Cortex of kidney (tissue), 1 donor: ENCODE measurements at regions not wholly inside any gene's neighbourhood (a gene's known extent, or its start where the extent isn't known, plus 50 kb on each side); places are given as distances from the start of the nearest gene placed in this dataset.

Source experiments
- DNase-seq: peaks from one replicate; lab custom pipeline; 2025; lab: John Stamatoyannopoulos, UW

DNA sequence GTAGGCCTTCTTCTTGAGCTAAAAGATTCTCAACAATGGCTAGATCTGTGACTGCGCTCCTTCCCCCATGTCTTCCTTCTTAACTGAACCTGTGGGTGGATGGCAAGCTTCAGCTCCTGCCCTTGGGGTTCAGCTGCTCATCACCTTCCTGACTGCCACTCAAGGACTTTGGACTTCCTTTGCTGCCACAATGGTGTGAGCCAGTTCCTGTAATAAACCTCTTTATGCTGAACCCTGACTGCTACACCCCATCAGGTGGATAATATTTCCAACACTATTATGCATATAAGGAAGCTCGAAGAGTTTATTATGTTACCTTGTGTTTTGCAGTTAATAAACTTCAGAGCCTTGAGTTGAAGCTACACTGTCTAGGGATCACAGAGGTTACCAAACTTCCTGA is 208.9 kb upstream of the SLC10A2 start:
- no peak for DNase-seq

DNA sequence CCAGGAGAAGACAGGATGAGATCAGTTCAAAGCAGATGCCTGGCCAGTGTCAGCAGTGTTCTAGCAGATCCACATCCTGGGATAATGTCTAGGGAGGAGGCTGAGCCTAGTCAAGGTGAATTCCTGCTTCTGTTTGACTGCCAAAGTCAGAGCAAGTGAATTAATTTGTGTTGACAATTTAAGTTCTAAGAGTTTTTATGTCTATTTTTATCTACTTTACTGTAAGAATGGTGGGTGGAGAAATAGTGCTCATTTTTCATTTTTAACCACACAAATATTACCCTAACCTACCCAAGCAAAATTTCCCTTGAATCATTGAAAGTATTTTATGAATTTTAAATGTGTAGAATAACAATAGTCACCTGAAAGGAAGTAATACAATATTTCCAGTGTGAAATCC is 207.6 kb upstream of the SLC10A2 start:
- DNase-seq, result no peak

DNA sequence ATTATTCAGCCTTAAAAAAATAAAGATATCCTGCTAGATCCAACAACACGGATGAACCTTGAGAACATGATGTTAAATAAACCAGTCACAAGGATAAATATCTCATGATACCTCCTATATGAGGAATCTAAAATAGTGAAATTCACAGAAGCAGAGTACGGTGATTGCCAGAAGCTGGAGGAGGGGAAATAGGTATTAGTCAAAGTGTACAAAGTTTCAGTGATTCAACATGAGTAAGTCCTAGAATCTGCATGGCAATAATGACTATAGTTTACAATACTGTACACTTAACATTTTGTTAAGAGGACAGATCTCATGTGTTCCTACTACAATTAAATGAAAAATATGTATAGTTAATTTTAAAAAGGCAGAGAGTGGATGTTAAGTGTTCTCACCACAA is 206.6 kb upstream of the SLC10A2 start:
- DNase-seq, result no peak

DNA sequence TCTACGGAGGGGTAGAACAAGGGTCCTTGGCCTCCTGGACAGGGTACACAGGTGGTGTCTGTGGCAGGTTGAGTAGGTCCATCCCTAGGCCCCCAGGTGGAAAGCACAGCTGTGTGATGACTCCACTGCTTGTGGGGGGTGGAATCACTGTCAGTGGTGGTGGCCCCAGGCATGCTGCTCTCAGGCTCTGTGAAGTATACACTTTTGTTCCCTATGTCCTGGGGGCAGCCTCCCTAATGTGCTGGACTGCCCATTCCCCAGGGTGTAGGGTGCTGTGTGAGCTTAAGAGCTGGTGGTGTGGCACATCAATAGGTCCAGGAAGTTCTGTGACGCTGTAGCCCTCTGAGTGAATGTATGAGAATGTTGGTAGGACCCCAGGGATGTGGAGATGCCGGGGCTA is 197.2 kb upstream of the SLC10A2 start:
- no peak for DNase-seq

DNA sequence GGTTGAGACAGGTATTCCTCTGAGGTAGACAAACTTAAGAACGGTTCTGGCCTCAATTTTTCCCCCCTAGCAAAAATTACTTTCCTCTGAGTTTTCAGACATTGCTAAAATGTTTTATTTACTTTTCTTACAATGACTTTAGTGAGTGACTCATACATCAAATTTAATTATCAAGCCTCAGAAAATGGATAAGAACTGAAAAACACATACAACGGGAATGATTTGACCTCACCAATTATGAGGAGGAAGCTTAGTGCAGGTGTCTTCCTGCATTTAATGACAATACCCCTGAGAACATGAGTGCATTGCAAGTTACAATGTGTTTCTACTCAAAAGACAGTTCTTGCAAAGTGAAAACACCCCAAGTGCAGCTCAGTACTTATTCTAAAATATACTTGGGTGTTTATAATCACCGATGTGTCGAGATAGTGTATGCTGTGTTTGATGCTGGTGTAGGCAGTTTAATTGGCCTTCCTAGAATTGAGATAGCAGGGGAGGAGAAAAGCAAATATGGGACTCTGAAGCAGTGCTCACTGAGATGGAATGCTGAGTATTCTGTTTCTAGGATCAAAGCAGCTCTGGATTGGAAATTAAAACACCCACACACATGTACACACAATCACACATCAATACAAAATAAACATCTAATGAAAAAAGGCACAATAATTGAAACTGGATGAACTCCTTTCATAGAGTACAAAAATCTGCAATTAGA is 189.5 kb upstream of the SLC10A2 start:
- DNase-seq, result no peak

DNA sequence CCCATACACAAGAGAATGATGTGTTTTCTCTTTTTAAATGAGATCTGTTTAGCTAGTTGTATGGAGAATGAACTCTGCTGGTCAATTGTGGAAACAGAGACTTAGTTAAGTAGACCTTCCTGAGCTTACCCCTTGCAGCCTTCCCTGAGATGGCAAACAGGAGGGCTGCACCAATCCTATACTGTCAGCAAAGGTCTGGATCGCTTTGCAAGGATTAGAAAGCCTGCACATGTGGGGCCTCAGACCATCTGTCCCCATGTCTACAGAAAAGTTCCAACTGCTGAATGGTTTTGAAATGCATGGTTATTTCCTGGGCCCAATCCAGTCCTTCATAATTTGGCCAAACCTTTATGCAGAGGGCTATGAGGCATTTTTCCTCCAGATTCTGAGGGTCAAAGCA is 183.9 kb upstream of the SLC10A2 start:
- no peak for DNase-seq

DNA sequence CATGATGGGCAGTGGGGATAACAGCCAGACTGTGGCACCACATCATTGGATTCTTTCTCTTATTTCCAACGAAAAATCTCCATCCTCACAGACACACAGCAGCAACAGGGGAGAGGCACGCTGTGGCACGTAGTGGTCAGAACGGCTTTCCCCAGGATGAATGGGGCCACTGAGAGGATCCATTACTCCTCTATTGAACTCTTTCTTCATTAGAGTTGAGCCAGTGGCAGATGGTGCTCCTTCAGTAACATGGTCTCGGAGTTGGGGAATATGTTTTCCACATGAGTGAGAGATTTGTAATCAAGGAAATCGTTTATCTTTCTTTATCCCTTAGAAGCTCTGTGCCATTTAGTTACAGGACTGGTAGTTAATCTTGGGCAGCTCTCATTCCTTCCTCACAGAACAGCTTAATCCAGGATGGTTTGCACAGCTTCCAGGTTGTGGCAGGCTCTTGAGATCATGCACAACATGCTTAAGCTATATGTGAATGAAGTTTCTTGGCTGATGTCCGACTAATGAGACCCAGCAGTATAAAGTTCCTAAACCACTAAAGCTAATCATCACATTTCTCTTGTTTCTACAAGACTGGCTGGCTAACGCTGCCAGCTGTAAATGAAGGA is 180.5 kb upstream of the SLC10A2 start:
- no peak for DNase-seq

DNA sequence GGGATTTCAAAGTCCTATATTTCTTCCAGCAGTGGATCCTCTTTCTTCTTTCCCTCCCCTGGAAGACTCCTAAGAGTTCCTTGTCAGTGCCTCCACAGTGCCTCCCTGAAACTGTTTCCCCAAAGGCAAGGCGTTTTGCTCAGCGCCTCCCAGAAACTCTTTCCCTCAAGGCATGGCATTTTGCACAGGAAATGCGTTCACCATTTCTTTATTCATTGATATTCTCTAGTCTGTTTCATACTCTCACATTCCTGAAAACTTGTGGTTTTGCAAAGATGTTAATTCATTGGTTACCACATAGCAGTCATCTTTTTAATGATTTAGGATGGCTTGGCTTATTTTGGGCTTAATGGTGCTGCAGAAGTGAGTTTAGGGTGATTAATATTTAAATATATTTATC is 177.3 kb upstream of the SLC10A2 start:
- no peak for DNase-seq

DNA sequence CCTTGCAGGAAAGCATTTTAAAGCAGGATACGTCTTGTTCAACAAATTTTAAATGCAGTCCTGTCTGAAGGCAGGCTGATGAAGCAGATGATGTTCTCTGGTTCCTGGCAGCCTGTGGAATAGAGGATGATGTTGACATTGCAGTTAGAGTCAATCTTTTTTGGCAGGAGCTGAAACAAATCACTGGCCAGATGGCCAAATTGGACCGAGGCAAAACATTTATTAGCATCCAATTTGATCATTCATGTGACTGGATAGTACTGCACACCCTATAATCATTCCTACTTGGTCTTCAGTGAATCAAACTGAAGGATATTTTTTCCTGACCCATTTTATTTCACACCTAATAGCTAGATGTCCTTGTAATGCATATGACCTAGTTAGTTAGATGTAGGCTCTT is 172.2 kb upstream of the SLC10A2 start:
- no peak for DNase-seq

DNA sequence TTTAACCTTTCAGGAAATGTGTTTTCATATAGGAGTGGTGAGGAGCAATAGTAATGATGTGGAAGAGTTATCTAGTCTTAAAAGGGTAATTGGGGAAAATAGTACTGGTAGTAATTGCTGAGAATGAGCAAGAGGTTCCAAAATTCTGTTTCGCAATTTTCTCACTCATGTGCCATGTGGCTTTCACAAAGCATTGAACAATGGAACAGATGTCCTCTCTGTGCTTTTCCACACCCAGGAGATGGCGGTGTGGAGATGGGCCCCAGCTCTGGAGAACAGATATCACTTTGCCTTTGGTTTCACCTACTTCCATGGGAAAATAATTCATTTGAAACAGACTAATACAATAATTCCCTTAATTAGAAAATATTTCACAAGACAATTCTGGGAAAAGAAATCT is 170.0 kb upstream of the SLC10A2 start:
- no peak for DNase-seq

DNA sequence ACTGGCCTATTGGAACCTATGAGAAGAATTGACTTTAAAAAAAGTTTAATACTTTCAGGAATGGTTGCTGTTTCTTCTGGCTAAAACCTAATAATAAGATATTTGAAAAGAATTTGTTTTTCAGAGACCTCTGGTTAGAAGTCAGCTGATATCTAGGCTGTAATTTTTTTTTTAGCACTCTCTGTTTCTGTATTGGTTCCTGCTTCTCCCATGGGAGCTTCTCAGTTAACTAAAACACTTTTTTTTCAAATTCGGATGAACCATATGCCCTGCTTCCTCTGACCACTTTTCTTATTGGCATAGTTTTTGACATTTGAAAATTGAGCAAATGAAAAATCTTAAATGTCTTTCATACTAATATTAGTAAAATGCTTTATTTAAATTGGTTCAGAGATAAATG is 163.5 kb upstream of the SLC10A2 start:
- no peak for DNase-seq

DNA sequence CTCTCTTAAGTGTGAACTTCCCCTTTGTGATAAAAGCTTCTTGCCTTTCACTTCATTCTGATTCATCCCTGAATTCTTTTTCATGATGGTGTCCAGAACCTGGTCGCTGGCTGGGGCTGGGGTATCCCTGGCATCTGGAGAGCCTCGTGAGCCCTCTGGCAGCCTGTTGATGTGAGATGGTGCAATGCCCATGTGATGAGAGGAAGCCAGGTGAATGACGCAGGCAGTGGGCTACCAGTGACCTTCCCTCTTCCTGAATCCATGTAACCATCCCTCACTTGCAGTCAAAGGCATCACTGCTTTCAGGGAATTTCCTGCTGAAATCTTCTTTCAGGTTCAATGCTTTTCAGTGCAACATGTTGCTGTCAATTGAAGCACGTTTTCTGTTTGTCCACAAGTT is 158.6 kb upstream of the SLC10A2 start:
- DNase-seq, result no peak

DNA sequence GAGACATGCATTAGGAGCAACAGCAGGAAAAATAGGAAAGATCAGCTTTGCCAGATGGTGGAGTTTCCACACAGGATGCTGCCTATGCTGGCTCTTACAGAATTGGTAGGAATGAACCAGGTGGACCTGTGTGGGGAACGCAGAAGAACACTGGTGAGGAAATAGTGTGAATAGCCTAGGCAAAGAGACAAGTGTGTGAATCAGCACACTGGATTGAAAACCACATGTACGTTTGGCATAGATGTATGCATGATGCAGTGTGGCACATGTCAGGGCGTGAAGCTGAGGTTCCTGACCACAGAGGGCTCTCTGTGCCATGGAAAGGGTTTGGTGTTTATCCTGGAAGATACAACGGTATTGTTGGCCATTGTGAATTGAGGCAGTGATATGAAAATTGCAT is 156.5 kb upstream of the SLC10A2 start:
- DNase-seq, result no peak

DNA sequence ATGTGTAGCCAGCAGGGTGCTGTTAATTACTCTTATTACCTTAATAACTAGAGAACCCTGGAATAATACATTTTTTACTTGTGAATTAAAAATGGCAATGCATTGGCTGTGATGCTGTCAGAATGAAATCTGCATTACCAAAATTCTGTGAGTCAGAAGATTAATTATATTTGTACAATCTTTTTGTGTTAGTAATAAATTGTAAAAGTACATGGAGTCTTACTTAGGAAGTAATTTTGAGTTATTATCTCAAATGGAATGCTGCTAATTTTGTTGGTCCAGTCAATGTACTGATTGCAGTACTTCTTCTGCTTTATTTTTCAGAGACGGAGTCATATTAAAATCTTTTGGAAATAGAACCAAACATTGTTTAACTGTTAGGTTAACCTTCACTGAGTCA is 152.0 kb upstream of the SLC10A2 start:
- no peak for DNase-seq

DNA sequence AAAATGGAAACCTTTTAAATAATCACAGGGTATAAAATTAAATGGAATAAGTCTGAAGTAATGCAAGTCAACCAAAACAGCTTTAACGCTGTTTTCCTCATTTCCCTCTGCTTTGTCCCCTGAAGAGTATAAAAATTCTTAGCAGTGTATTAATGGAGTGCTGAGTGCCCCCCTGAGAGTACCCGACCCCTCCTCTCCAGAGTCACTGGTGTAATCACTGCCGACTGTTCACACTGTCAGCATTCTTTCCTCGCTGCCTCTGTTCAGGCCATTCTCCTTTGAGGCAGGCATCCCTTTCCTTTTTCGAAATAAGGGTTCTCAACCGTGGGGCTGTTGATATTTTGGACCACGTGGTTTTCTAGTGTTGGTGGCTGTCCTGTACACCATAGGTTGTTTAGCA is 146.9 kb upstream of the SLC10A2 start:
- no peak for DNase-seq

DNA sequence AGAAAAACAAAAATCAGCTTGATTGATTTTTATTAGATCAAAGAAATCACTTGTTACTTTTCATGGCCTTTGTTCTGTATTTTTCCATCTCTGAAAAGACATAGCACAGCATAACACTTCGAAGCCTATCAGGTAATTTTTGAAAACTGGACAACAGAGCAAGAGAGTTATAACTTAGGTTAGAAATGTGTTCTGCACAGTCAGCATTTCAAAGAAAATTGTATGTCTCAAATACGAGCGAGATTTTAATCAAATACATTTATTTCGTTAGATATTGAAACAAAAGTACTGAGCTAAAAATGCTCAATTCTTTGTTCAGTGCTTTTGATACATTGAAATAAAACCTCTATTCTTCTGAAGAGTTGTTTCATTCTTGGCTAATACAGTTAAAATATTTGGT is 144.1 kb upstream of the SLC10A2 start:
- DNase-seq, result no peak

DNA sequence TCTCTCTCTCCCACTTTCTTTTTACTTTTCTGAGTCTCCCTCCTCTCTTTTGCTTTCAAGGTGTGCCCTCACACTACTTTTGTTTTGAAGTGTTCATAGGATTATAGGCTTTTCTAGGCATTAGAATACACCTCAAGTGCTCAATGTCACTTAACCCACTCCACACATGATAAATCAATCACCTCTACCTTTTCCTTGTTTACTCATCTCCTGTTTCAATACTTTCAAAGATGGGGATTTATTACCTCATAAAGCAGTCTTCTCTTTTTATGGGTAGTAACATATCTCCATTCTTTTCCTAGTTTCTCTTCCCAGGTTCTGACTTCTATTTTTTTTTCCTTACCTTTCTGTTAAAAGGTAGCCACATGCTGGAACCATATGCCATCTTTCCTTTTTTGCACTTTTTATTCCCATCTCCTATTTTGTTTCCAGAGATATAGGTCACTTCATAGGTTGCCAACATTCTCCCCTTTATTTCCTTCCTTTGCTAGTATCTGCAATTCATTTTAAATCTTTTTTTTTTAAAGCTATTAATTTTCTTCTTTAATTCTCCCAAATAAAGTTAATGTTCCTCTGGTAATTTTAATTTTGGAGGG is 137.6 kb upstream of the SLC10A2 start:
- no peak for DNase-seq

DNA sequence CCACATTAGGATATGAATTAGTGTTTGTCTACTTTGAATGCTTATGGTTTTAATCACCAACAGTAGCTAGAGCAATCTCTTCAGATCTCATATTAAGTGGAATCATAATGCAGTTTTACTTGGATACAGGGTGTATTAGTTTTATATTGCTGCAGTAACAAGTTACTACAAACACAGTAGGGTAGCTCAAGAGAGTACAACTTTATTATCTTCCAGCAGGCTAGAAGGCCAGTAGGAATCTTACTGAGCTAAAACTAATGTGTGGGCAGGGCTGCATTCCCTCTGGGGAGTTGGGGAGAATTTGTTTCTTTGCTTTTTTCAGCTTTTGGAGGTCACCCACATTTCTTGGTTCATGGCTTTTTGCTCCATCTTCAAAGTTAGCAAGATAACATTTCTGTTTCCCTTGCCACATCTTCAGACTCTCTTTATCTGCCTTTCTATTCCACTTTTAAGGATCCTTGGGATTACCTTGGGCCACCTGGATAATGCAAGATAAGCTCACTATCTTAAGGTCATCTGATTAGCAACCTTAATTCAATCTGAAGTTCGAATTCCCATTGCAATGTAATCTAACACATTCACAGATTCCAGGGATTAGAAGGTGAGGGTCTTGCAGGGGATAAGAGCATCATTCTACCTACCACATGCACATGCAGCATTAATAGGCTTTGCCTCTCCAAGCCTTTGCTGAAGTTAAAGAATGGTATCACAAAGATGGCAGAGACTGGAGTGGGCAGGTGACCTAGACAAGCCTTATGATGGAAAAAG is 134.1 kb upstream of the SLC10A2 start:
- DNase-seq, result no peak

DNA sequence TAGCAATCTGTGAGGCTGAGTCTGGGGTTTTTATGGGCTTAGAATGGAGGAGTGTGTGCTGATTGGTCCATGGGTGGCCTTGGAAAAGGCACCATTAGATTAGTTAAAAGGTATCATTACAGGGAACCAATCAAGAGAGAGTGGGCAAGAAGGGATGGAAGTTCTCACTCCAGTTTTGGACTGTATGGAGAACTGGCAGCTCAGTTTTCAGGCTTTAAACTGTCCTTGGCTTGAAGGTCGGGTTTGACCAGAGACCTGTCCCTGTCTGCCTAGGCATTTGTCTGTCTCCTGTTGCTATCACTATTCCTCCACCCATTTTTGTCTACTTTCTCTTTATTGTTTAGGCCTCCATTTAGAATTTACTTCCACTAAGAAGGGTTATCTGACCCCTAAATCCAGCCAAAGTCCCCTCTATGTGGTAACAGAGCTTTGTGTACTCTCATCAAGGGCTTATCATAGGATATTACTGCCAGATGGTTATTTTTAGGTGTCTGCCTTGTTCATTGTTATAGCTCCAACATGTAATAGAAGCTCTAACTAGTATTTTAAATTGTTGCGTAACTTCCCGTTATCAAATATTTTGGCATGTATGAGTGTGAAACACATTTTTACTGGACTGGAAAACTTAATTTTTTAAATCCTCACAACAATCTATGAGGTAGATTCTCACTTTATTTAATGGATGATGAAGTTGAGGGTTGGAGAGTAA is 133.3 kb upstream of the SLC10A2 start:
- DNase-seq, result no peak

DNA sequence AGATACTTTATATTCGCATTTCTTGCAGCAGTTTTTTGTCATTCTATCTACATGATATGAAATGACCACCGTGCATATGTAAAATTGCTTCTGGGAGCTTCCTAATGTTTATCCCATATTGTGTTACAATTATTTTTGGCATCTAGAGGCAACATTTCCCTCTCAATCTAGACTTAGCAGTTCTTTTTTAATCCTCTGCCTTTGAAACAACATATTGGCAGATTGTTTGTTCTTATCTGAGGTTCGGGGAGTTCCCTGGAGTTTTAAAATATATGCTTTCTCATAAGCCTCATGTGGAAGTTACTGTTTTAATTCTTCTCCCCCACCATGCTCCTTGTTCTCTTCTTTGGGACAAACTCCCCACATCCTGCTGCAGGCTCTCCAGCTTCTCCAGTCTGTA is 130.1 kb upstream of the SLC10A2 start:
- no peak for DNase-seq

DNA sequence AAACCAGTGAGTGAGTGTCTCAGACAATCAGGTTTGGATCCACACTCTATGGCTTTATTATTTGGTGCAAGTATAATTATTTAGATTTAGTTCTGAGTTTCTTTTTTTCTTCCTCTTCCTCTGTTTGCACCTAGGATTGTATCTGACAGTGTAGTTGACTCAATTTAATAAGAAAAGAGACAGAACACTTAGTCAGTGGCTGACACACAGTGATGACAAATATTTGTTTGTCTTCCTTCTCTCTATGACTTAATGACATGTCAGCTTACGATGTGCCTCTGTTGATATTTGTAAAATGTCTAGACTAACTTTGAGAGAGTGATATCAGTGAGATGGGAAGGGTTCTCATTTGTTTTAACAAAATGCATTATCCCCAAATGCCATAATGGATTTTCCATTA is 129.5 kb upstream of the SLC10A2 start:
- no peak for DNase-seq

DNA sequence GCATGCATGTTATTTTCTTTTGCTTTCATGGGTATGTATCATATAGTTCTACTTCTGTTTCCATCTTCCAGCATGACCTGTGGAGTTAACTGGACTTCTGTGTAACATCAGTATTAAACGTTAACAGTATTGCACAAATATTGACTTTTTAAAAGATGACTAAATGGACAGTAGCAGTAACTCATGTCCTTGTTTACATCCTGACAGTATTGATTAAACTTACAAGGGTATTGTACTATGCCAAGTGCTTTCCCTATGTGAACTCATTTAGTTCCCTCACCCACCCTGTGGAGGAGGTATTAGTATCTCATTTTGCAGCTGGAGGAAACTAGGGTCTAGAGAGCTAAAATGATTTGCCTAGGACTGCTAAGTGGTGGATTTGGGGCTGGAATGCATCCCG is 128.7 kb upstream of the SLC10A2 start:
- DNase-seq, result no peak
